COLO829 (cell line): ENCODE measurements at regions not wholly inside any gene's neighbourhood (a gene's known extent, or its start where the extent isn't known, plus 50 kb on each side); places are given as distances from the start of the nearest gene placed in this dataset.

Experiments
- DNase-seq: peaks from one replicate; pipeline ENCODE4 v3.0.0; 2012; ENCODE audit warnings: low spot score

DNA sequence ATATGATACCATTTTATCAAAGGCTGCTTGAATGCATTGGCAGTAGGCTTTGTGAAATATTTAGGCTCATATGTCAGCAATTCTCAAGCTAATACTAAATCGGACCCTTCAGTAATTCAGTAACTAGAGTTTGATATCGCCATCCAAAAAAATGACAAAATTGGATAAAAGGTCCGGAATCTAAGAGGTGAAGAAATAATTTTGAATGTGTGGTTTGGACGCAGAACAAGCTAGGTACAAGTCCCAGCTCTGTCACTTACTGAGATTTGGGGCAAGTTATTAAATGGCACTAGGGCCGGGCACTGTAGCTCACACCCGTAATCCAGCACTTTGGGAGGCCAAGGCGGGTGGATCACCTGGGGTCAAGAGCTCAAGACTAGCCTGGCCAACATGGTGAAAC, 956.5 kb downstream of the CDH11 start:
- DNase-seq = no peak

GRCh38 chr16:64162613-64163375, 959.1 kb downstream of the CDH11 start:
- no peak for DNase-seq

DNA sequence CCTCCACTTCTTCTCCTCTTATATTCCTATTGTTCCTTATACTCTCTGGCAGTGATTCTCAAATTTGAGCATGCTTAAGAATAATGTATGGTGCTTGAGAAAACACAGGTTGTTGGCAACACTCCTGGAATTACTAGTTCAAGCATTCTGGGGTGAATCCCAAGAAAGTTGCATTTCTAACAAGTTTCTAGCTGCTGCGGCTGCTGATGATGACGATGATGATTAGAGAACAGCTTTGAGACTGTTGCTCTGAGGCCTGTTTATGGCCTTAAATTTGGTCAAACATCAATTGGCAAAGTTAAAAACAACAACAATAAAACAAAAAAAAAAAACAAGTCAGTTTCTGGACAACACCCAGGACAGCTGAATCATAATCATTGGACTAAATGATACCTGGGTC, 961.9 kb downstream of the CDH11 start:
- DNase-seq = no peak

DNA sequence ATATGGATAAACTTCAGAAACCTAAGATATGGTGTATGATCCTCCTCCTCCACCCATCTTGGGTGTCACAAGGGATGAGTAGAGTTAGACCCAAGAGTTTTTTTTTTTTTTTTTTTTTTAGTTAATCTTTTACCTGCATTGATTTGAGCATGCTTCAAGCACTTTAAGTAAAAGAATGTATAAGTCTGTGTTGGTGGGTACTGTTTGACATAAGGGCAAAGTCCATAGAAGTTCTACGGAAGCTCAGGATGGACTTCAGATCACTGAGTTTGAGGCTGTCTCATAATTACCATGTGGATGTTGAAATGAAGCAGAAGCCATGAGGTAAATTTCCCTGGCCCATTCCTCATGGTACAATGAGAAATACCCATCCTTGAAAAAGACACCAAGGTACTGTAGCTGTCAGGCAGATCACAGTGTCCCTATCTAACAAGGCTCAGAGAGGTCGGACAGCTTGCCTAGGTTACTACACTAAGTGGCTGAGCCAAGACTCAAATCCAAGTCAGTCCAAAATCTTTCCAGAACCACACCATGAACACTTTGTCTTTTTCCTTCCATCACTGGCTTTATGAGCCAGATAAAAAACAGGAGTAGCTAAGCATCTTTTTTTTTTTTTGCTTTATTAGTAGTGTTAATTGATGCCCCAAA, 962.8 kb downstream of the CDH11 start:
- DNase-seq = no peak

GRCh38 chr16:64153718-64154117, 968.1 kb downstream of the CDH11 start:
- DNase-seq = no peak

GRCh38 chr16:64151990-64152767, 969.7 kb downstream of the CDH11 start:
- no peak for DNase-seq

DNA sequence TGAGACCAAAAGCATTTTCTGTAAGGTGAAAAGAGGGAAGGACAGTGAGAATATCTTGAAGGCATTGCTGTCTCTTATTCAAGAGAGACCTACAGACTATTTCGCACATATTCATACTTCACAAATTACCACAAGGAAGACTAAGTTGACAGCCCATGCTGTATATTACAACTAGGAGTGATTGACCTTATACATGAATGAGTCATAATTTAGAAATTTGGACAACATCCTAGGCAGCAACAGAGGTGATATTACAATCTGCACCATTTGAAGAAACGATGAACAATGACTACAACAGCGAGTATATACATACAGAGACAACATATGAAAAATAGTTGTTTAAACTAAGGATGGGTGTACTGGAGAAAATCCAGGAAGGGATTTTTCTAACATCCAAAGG, 971.7 kb downstream of the CDH11 start:
- no peak for DNase-seq

GRCh38 chr16:64149756-64150155, 972.1 kb downstream of the CDH11 start:
- no peak for DNase-seq

DNA sequence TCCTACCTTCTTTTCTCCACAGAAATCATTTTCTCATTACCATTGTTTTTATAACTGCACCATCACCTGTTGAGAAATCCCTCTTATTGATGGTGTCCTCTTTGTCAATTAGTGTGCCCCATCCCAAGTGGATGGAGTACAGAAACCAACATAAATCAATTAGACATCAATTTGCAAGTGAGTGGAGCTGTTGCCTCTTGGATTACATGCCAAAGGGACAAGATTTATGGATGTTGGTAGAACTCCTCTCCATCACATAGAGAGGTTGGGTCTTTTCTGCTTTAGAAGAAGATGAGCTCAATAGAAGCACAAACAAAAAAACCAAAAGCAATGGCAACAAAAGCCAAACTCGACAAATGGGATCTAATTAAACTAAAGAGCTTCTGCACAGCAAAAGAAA, 973.5 kb downstream of the CDH11 start:
- no peak for DNase-seq

DNA sequence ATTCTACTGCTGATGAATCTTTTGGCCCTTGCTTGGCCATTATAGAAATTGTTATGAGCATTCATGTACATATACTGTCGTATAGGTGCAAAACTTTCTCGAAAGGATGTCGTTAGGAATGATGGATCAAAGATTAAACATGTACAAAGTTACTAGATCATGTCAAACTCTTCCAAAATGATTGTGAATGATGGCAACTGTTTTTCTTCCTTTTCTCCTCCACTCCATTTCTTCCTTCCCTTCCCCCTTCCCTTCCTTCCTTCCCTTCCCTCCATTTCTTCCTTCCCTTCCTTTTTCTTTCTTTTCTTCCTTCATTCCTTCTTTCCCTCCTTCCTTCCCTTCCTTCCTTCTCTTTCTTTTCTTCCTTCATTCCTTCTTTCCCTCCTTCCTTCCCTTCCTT, 973.9 kb downstream of the CDH11 start:
- DNase-seq = no peak

DNA sequence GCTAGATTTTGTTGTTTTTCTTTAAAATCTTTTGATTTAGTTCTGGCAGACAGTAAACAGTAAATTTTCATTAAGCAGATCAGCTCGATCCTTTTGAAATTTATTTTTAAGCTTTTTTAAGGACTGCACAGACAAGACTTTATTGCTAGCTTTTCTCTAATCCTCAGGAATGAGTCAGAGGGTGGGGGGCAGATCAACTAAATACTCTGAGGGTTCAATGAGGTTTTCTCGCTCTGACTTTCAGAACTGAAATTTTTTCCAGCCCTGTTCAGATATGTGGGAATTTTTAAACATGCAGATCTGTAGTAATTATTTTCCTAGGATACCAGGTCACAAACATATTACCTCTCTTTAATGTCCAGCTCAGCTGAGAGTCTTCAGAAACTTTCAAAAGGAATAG, 977.2 kb downstream of the CDH11 start:
- DNase-seq = no peak

GRCh38 chr16:64138621-64139020, 983.2 kb downstream of the CDH11 start:
- no peak for DNase-seq

DNA sequence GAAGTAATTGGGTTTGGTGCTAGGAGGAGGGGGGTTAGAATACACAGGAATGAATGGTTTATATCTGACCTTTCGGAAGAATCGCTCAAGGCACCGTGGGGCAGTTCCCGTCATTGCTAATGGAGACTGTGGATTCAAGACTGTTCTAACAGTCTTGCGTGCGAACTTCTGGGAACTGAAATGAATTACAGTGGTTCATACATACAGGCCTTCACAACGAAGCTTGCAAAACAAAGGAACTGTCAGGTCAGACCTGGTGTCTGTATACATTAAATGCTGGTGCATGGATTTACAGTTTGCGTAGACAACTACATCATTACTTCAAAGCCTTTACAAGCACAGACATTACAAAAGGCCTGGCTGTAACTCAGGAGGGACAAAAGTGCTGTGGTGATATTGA, 983.9 kb downstream of the CDH11 start:
- peak; percentile 2 for DNase-seq

DNA sequence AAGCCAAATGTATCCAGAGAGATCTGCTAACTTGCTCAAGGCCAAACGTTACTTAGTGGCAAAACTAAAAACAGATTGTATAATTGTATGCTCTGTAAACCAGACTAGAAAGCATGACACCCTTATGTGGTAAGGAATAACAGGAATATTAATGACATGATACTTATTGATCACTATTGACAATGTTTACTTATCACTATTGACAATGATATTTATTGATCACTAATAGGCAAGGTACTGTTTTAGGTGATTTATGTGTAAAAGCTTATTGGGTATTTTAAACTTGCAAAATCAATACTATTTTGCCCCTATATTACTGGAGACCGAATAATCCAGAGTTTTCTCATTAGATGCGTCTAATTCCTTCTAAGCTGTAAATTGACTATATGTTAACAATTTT, 985.1 kb downstream of the CDH11 start:
- DNase-seq = no peak

DNA sequence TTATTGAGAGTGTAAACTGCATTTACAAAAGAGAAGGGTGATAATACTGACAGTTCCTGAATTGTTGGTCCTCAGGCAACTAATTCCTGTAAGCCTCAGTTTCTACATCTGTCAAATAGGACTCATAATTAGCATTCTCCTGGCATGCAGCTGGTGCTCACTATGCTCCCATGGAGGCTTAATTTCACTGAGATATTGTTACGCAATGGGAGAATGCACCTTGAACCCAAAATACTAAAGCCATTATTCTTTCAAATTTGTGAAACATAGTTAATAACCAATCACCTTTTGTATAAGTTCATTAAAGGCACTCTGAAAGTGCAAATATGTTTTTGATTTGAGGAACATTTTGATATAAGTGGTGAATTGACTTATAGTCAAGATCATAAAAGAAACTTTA, 985.5 kb downstream of the CDH11 start:
- DNase-seq = no peak

GRCh38 chr16:64133366-64133765, 988.5 kb downstream of the CDH11 start:
- DNase-seq = no peak

GRCh38 chr16:64132759-64133361, 989.0 kb downstream of the CDH11 start:
- no peak for DNase-seq

GRCh38 chr16:64132190-64132589, 989.7 kb downstream of the CDH11 start:
- no peak for DNase-seq

DNA sequence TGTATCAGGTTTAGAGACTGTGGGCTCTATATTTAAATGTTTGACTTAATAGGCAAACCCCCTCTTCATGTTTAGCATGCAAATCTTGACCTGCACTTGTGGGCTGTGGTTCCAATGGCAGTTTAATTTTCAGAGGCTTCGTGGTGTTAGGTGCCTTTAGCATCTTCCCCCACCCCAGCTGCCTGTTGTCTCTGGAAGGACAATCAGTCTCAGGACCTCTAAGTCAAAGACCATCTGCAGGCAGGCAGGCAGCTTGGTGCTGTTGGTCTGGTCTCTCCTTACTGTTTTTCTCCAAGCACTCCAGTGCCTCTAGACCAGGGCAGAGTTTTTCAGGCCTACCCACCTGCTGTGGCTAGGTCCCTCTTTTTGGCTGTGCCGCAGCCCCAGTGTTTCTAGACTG, 990.4 kb downstream of the CDH11 start:
- DNase-seq = no peak

- no peak for DNase-seq
Measured at GRCh38 chr16:64130140-64130539, 991.7 kb downstream of the CDH11 start.

DNA sequence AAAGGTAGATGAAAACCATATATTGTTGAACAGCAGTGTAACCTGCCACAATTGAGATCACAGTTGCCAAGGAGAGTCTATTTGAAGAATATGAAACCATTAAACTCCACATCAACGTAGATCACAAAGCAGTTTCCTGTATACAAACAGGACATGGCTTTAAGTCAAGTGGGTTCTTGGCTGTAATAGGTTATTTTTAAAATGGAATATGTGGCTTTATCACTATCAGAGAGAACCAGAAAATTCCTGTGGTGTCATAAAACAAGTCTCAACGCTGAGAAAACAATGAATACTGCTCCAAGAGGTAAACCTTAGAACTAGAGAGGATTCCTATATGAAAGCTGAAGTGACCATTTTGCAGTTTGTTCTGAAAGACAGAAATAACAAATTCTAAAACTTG, 999.7 kb downstream of the CDH11 start:
- no peak for DNase-seq

DNA sequence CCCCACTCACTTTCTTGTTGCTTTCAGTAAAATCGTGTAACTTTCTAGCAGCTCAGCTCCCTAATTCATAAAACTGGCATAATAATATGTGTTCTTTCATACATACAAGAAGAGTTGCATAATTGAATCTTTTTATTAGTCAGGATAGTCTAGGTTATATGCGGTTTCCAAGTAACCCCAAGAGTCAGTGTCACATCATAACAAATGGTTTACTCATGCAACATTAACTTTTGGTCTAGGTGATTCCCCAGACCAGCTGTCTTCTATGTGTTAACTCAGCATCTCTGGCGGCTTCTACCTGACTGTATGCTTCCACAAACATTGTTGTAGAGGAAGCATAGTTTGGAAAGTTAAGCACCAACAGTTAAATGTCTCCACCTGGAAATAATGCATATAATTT, 1000.4 kb downstream of the CDH11 start:
- no peak for DNase-seq

DNA sequence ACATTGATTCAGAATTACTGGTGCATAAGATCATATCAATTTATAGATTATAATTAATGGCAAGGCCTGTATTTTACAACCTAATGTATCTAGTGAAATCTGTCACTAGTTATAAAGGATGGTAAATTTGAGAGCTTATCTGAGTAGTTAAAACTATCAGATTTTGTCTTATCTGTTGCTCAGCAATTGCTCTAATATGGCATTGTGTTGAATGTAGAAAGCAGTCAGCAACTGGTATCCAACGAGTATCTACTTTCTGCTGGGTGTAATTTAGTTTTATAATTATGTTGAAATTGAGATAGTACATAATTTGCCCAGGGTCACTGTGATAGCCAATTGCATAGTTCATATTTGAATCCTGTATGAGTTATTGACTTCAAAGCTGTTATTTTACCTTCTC, 1005.7 kb downstream of the CDH11 start:
- DNase-seq = no peak
